ENCODE measurements at regions not wholly inside any gene's neighbourhood (a gene's known extent, or its start where the extent isn't known, plus 50 kb on each side); places are given as distances from the start of the nearest gene placed in this dataset.

GRCh38 chr4:175421506-175421905 lies 390.6 kb downstream of the GPM6A start:
- no peaks in the 10 kb centered on the region for H3K27me3 ChIP-seq (replicated peaks; ENCODE audit: insufficient read depth, low read depth, low read length, poor library complexity)
- intact Hi-C loops (cut with micrococcal nuclease; ENCODE audit: unreplicated experiment) = no loop called here
- H3K36me3 ChIP-seq (ENCODE audit: insufficient read depth, low read length, poor library complexity, severe bottlenecking) = no peaks in the 10 kb centered on the region
- no peak overlapping the region for H3K4me3 ChIP-seq (ENCODE audit: low read depth, low read length, poor library complexity, severe bottlenecking)
- ChIA-PET POLR2A (ENCODE audit: low non-redundant PET) (no interaction called here), CTCF (no interaction called here)
- no peak overlapping the region for H3K27ac ChIP-seq (ENCODE audit: low read depth, low read length, poor library complexity, severe bottlenecking)
- DNase-seq (ENCODE audit: low spot score) = no peak
- TF ChIP-seq EZH2 (IDR thresholded peaks at IDR 0.05; ENCODE audit: borderline replicate concordance, low read depth, low read length, poor library complexity, severe bottlenecking) = no peak
- TF ChIP-seq, protein P1, sequence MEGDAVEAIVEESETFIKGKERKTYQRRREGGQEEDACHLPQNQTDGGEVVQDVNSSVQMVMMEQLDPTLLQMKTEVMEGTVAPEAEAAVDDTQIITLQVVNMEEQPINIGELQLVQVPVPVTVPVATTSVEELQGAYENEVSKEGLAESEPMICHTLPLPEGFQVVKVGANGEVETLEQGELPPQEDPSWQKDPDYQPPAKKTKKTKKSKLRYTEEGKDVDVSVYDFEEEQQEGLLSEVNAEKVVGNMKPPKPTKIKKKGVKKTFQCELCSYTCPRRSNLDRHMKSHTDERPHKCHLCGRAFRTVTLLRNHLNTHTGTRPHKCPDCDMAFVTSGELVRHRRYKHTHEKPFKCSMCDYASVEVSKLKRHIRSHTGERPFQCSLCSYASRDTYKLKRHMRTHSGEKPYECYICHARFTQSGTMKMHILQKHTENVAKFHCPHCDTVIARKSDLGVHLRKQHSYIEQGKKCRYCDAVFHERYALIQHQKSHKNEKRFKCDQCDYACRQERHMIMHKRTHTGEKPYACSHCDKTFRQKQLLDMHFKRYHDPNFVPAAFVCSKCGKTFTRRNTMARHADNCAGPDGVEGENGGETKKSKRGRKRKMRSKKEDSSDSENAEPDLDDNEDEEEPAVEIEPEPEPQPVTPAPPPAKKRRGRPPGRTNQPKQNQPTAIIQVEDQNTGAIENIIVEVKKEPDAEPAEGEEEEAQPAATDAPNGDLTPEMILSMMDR (conservative IDR thresholded peaks at IDR 0.05; ENCODE audit: low read depth, low read length) = no peak
- no peaks in the 10 kb centered on the region for H3K4me1 ChIP-seq (ENCODE audit: insufficient read depth, low read length, poor library complexity, severe bottlenecking)
- BruUV-seq (replicated peaks) = no TSS peak
- peaks cover 5% of the 10 kb centered on the region for H3K9me3 ChIP-seq (ENCODE audit: low read depth, low read length, poor library complexity, severe bottlenecking)

DNA sequence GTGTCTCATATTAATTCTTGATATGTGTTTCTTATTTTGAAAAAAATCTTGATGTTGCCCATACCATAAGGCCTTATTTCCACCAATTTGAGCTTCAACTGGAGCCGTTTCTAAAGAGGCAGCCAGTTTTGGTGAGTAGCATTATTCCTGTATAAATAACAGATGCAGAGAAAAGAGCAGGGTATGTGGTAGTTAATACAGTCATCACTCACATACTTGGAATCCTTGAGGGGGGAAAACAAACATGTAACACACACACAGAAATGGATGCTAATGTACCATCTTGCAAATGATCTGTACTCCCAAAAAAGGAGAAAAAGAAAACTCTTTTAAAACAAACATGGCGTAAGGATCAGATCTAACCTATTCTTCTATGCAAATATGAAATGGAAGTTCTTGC lies 389.7 kb downstream of the GPM6A start:
- Histone ChIP-seq H3K27ac (ENCODE audit: low read depth, low read length, poor library complexity, severe bottlenecking) (no peak overlapping the region), H3K36me3 (ENCODE audit: insufficient read depth, low read length, poor library complexity, severe bottlenecking) (no peaks in the 10 kb centered on the region), H3K4me1 (ENCODE audit: insufficient read depth, low read length, poor library complexity, severe bottlenecking) (no peaks in the 10 kb centered on the region), H3K9me3 (ENCODE audit: low read depth, low read length, poor library complexity, severe bottlenecking) (no peaks in the 10 kb centered on the region), H3K4me3 (ENCODE audit: low read depth, low read length, poor library complexity, severe bottlenecking) (no peak overlapping the region), H3K27me3 (replicated peaks; ENCODE audit: insufficient read depth, low read depth, low read length, poor library complexity) (no peaks in the 10 kb centered on the region)
- DNase-seq (ENCODE audit: low spot score) = no peak
- TF ChIP-seq, protein P1 (conservative IDR thresholded peaks at IDR 0.05; ENCODE audit: low read depth, low read length) = no peak
- ChIA-PET POLR2A (ENCODE audit: low non-redundant PET) (no interaction called here), CTCF (no interaction called here)
- intact Hi-C loops (cut with micrococcal nuclease; ENCODE audit: unreplicated experiment) = no loop called here
- no TSS peak for BruUV-seq (replicated peaks)

GRCh38 chr4:175424111-175424510 lies 388.0 kb downstream of the GPM6A start:
- TF ChIP-seq EZH2 (IDR thresholded peaks at IDR 0.05; ENCODE audit: borderline replicate concordance, low read depth, low read length, poor library complexity, severe bottlenecking) = no peak
- TF ChIP-seq, protein P1 (conservative IDR thresholded peaks at IDR 0.05; ENCODE audit: low read depth, low read length) = no peak
- CTCF ChIA-PET = no interaction called here
- intact Hi-C loops (cut with micrococcal nuclease; ENCODE audit: unreplicated experiment) = no loop called here
- Histone ChIP-seq H3K27me3 (replicated peaks; ENCODE audit: insufficient read depth, low read depth, low read length, poor library complexity) (no peaks in the 10 kb centered on the region), H3K9me3 (ENCODE audit: low read depth, low read length, poor library complexity, severe bottlenecking) (no peaks in the 10 kb centered on the region), H3K4me1 (ENCODE audit: insufficient read depth, low read length, poor library complexity, severe bottlenecking) (no peaks in the 10 kb centered on the region), H3K27ac (ENCODE audit: low read depth, low read length, poor library complexity, severe bottlenecking) (no peak overlapping the region), H3K36me3 (ENCODE audit: insufficient read depth, low read length, poor library complexity, severe bottlenecking) (no peaks in the 10 kb centered on the region), H3K4me3 (ENCODE audit: low read depth, low read length, poor library complexity, severe bottlenecking) (no peak overlapping the region)
- DNase-seq (ENCODE audit: low spot score) = no peak
- POLR2A ChIA-PET (ENCODE audit: low non-redundant PET) = no interaction called here
- no TSS peak for BruUV-seq (replicated peaks)
